ENCODE measurements at regions not wholly inside any gene's neighbourhood (a gene's known extent, or its start where the extent isn't known, plus 50 kb on each side); places are given as distances from the start of the nearest gene placed in this dataset.

DNA sequence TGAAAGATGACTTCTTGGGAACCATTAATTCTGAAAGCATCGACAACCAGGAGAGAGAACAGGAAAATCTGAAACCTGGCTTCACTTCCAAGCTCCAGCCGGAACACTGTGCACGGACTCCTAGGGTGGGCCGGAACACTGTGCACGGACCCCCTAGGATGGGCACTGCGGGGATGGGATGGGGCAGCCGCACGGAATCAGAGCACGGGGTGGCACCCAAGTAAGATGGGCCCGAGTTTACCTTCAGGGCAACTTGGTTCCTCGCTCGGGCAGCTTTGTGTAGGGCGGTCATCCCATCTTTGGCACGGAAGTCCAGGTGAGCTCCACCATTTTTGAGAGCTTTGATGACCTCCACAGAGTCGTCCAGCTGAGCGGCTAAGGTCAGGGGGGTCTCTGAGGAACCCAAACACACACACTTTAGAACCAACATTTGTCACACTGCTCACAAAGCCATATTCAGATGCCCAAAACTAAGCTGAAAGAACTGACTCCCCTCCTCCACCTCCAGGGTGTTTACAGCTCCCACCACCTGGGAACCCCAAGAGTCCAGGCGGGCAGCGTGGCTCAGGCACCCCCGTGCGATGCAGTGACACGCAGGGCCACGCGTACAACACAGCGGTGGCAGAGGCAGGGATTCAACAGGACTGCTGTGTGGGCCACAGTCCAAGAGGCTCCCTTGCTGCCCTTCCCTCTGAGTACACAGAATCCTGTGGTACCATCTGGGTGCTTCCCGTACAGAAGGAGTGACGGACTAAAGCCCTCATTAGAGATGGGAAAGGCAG is 157.9 kb downstream of the SHANK2 start:
- H3K9me3 ChIP-seq (ENCODE audit: control insufficient read depth, insufficient read depth, low read length): no peaks in the 10 kb centered on the region
- TF ChIP-seq EZH2phosphoT487 (IDR thresholded peaks at IDR 0.05; ENCODE audit: borderline replicate concordance, low read length): no peak
- TF ChIP-seq, protein P1, sequence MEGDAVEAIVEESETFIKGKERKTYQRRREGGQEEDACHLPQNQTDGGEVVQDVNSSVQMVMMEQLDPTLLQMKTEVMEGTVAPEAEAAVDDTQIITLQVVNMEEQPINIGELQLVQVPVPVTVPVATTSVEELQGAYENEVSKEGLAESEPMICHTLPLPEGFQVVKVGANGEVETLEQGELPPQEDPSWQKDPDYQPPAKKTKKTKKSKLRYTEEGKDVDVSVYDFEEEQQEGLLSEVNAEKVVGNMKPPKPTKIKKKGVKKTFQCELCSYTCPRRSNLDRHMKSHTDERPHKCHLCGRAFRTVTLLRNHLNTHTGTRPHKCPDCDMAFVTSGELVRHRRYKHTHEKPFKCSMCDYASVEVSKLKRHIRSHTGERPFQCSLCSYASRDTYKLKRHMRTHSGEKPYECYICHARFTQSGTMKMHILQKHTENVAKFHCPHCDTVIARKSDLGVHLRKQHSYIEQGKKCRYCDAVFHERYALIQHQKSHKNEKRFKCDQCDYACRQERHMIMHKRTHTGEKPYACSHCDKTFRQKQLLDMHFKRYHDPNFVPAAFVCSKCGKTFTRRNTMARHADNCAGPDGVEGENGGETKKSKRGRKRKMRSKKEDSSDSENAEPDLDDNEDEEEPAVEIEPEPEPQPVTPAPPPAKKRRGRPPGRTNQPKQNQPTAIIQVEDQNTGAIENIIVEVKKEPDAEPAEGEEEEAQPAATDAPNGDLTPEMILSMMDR (IDR thresholded peaks at IDR 0.05; ENCODE audit: low read depth, low read length, poor library complexity, severe bottlenecking): no peak
- H3K9me2 ChIP-seq (replicated peaks; ENCODE audit: control insufficient read depth, low read length): no peaks in the 10 kb centered on the region
- H3K4me1 ChIP-seq (ENCODE audit: control insufficient read depth, low read length): no peaks in the 10 kb centered on the region
- no peaks in the 10 kb centered on the region for H3K79me2 ChIP-seq (ENCODE audit: control insufficient read depth, low read length)
- no peaks in the 10 kb centered on the region for H3F3A ChIP-seq (ENCODE audit: control insufficient read depth, insufficient read depth)
- no peak overlapping the region for H3K27ac ChIP-seq (ENCODE audit: low read depth, low read length)
- no peaks in the 10 kb centered on the region for H3K27me3 ChIP-seq (ENCODE audit: control insufficient read depth, low read length)
- H3K4me2 ChIP-seq (ENCODE audit: low read length): no peak overlapping the region
- no peaks in the 10 kb centered on the region for H3K36me3 ChIP-seq (ENCODE audit: control insufficient read depth, low read length)
- no peak overlapping the region for H3K4me3 ChIP-seq (ENCODE audit: low read length)
- no peaks in the 10 kb centered on the region for H4K20me1 ChIP-seq (ENCODE audit: control insufficient read depth, insufficient read depth, low read depth, low read length)

DNA sequence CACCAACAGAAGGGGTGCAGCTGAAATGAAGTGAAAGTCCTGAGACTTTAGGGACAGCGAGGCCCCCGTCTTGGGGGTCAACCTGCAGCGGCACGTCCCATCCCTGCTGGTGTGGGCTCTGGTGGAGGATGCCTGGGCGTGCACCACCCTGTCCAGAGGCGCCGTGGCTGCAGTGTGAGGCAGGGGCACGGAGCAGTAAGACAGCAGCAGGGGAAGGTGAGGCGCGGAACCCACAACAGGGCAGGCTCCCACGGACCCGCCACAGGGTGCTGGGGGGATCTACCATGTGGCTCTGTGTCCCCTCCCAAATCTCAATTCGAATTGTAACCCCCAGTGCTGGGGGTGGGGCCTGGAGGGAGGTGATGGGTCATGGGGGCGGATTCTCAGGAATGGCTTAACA is 158.6 kb downstream of the SHANK2 start:
- Histone ChIP-seq H4K20me1 (ENCODE audit: control insufficient read depth, insufficient read depth, low read depth, low read length) (no peaks in the 10 kb centered on the region), H3K27me3 (ENCODE audit: control insufficient read depth, low read length) (no peaks in the 10 kb centered on the region), H3K36me3 (ENCODE audit: control insufficient read depth, low read length) (no peaks in the 10 kb centered on the region), H3K79me2 (ENCODE audit: control insufficient read depth, low read length) (no peaks in the 10 kb centered on the region), H3K4me3 (ENCODE audit: low read length) (no peak overlapping the region), H3K4me1 (ENCODE audit: control insufficient read depth, low read length) (no peaks in the 10 kb centered on the region), H3F3A (ENCODE audit: control insufficient read depth, insufficient read depth) (no peaks in the 10 kb centered on the region), H3K27ac (ENCODE audit: low read depth, low read length) (no peak overlapping the region), H3K9me3 (ENCODE audit: control insufficient read depth, insufficient read depth, low read length) (no peaks in the 10 kb centered on the region), H3K9me2 (replicated peaks; ENCODE audit: control insufficient read depth, low read length) (no peaks in the 10 kb centered on the region), H3K4me2 (ENCODE audit: low read length) (no peak overlapping the region)
- TF ChIP-seq EZH2phosphoT487 (IDR thresholded peaks at IDR 0.05; ENCODE audit: borderline replicate concordance, low read length): no peak
- TF ChIP-seq, protein P1 (IDR thresholded peaks at IDR 0.05; ENCODE audit: low read depth, low read length, poor library complexity, severe bottlenecking): no peak

DNA sequence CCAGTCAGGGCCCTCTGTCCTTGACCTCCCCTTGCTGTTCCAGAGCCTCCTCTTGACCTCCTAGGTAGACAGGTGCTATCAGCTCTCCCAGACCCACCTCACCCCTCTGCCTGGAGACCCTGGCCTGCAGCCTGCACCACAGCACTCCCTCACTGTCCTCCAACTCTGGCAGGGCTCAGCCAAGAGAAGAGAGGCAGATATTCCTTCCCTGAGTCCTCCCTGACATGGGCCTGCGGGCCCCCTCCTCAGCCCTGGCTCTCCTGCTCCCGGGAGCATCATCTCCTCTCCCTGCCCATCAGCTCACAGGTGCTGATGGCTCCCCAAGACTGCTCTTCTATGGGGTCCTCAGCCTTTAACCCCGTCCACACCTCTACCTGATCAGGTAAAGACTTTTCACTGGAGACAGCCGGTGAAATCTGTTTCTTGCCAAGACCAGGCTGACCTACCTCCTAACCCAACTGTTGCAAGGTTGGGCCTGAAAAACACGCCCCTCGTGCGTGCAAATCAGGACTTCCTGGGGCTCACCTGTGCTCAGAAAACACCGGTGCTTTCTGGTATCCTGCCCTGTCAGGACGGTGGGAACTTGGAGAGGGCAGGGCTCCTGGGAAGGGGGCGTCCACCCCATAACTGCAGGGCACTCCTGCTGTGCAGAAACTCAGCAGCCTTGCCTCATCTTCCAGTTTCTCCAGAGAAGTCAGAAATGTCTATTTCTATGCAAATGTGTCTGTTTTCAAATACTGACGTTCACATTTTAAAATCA is 160.7 kb downstream of the SHANK2 start:
- H3K9me3 ChIP-seq (ENCODE audit: control insufficient read depth, insufficient read depth, low read length): no peaks in the 10 kb centered on the region
- H3F3A ChIP-seq (ENCODE audit: control insufficient read depth, insufficient read depth): no peaks in the 10 kb centered on the region
- TF ChIP-seq EZH2phosphoT487 (IDR thresholded peaks at IDR 0.05; ENCODE audit: borderline replicate concordance, low read length): no peak
- TF ChIP-seq, protein P1 (IDR thresholded peaks at IDR 0.05; ENCODE audit: low read depth, low read length, poor library complexity, severe bottlenecking): no peak
- no peaks in the 10 kb centered on the region for H3K27me3 ChIP-seq (ENCODE audit: control insufficient read depth, low read length)
- H3K4me3 ChIP-seq (ENCODE audit: low read length): no peak overlapping the region
- no peaks in the 10 kb centered on the region for H3K36me3 ChIP-seq (ENCODE audit: control insufficient read depth, low read length)
- no peak overlapping the region for H3K4me2 ChIP-seq (ENCODE audit: low read length)
- H4K20me1 ChIP-seq (ENCODE audit: control insufficient read depth, insufficient read depth, low read depth, low read length): no peaks in the 10 kb centered on the region
- H3K79me2 ChIP-seq (ENCODE audit: control insufficient read depth, low read length): no peaks in the 10 kb centered on the region
- no peak overlapping the region for H3K27ac ChIP-seq (ENCODE audit: low read depth, low read length)
- no peaks in the 10 kb centered on the region for H3K4me1 ChIP-seq (ENCODE audit: control insufficient read depth, low read length)
- H3K9me2 ChIP-seq (replicated peaks; ENCODE audit: control insufficient read depth, low read length): no peaks in the 10 kb centered on the region

Data from DOHH2 (cell line).